ENCODE measurements at regions not wholly inside any gene's neighbourhood (a gene's known extent, or its start where the extent isn't known, plus 50 kb on each side); places are given as distances from the start of the nearest gene placed in this dataset.
A peak's percentile ranks its signal among the peaks of the same experiment; 100 is the strongest.
"Not testable (repeated sequence)": the region's sequence is repeated elsewhere in the genome, so short reads cannot be mapped to it uniquely, and the experiment has no call there.

GRCh38 chr2:87660164-87660563 is 87.7 kb upstream of the PLGLB2 start:
- not testable (repeated sequence) for H3K9me3 Mint-ChIP-seq, ATAC-seq, H3K36me3 Mint-ChIP-seq, H3K27ac Mint-ChIP-seq
- peak in 1 of 2 donors; percentile 16 for DNase-seq (ENCODE audit: low spot score in 2 of 2)

DNA sequence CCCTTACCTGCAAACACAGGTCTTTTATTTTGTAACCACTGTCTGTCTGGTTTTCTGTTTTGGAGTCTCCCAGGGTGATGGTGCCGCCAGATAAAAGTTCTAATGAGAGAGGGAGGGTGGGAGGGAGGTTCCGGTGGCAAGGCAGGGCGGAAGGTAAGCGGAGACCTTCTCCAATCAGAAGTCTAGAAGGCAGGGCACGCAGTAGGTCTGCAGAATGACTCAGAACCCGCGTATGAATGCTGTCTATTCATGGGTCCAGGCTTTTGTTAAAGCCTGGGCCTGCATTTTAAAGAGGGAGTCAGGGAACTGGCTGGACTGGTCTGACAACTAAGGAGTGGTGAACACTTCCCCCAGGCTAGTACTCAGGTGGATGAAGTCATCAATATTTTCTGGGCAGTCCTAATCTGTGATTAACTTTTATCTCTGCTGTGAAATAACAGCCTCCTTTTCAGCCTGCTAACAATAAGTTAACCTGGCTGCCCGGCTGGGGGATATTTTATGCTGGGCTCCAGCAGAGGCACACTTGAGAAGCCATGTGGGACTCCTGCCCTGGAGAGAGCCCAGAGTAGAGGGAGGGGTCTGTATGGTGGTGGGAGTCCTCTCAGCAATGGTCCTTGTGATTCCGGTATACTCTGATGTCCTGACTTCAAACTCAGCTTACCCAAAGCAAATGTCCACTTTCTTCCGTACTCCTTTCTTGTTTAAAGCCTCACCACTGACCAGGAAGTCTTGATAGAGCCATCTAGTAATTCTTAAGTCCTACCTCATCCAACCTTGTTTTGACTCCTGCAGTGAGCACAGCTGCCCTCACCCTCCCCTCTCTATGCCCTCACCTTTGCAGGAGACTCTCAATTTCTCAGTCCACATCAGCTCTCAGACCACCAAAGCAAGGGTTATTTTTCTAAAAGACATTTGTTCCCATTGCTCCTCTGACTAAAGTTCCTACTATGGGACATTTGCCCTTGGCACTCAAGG is 85.3 kb upstream of the PLGLB2 start:
- not testable (repeated sequence) for H3K9me3 Mint-ChIP-seq

DNA sequence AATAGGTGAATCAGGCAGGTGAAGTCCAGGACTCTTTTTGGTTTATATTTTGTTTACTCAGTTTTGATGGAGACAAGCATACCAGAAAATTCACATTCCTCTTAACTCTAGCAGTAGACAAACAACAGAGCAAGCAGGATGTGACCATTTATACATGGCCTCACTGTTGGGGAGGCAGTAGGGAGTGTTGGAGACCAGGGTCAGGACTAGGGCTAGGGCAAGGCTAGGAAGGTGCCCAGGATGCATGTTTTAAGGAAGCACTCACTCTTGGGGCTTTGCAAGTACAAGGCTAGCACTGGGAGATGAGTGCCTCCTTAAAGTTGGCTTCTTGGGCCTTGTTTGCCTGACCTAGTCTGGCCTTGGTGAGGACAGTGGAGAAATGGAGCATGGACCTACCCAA is 84.5 kb upstream of the PLGLB2 start:
- not testable (repeated sequence) for H3K9me3 Mint-ChIP-seq; H3K27ac Mint-ChIP-seq; ATAC-seq; H3K36me3 Mint-ChIP-seq; DNase-seq (ENCODE audit: low spot score in 2 of 2)

More for the DNA sequence above, 85.3 kb upstream of the PLGLB2 start:
- H3K36me3 Mint-ChIP-seq, H3K27ac Mint-ChIP-seq, ATAC-seq: not testable (repeated sequence)
- peak in 1 of 2 donors; percentile 7 for DNase-seq (ENCODE audit: low spot score in 2 of 2)

DNA sequence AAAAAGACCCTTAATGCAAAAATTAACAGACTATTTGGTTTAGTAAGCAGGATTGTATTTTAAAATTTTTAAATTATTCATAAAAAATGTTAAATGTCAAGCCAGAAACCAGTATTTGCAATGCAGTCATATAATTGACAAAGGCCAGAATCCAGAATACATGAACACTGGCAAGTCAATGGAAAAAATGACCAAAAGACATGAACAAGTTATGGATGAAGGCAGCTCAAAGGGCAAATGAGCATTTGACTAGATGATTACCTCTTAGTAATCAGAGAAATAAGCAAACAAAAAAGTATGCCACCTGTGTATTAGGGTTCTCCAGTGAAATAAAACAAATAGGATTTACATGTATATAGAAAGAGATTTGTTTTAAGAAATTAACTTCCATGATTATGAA is 80.9 kb upstream of the PLGLB2 start:
- ATAC-seq = not testable (repeated sequence)

GRCh38 chr2:87668361-87668760 is 79.5 kb upstream of the PLGLB2 start:
- DNase-seq (ENCODE audit: low spot score in 2 of 2); ATAC-seq; H3K36me3 Mint-ChIP-seq; H3K9me3 Mint-ChIP-seq; H3K27ac Mint-ChIP-seq: not testable (repeated sequence)

More for the DNA sequence above, 80.9 kb upstream of the PLGLB2 start:
- not testable (repeated sequence) for H3K36me3 Mint-ChIP-seq; DNase-seq (ENCODE audit: low spot score in 2 of 2); H3K9me3 Mint-ChIP-seq; H3K27ac Mint-ChIP-seq

DNA sequence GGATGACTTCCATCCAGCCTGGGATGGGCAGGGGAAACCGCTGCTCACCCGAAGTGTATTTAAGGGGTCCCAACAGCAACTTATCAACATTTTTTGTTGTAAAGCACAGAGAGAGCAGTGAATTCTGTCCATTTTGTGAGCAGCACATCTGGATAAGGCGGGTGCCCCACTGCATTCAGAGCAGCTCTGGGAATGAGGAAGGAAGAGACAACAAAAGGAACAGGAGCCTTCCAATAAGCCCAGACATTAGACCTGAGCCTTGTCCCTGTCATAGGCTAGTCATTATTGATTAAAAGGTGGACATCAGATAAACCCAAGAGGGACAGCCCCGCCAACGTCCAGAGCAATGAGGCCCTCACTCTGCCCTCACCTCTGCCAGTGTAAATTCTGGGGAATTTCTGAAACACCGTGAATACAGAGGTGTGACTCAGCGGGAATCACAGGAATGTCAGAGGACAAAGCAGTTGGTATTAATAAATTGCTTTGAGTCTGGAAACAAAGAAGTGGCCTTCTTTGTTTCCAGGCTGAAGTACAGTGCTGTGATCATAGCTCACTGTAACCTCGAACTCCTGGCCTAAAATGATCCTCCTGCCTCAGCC is 78.2 kb upstream of the PLGLB2 start:
- not testable (repeated sequence) for H3K9me3 Mint-ChIP-seq

DNA sequence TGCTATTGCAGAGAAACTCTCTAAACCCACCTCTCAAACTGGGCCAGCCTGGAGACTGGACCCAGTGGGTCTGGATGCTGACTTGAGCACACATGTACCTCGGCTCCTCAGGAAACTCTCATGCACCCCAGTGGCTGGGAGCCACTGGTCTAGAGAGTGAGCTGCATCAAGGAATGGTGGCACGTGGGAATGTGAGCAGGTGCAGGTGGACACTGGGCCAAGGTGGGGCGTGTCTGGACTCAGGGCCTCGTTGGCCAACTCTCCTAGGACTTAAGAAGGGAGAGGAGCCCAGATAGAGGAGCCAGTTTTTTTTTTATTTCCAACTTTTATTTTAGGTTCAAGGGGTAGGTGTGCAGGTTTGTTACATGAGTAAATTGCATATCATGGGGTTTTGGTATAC is 75.5 kb upstream of the PLGLB2 start:
- not testable (repeated sequence) for H3K36me3 Mint-ChIP-seq; H3K27ac Mint-ChIP-seq; DNase-seq (ENCODE audit: low spot score in 2 of 2)

More for the DNA sequence above, 78.2 kb upstream of the PLGLB2 start:
- DNase-seq (ENCODE audit: low spot score in 2 of 2) = peak in 1 of 2 donors; percentile 3
- not testable (repeated sequence) for H3K27ac Mint-ChIP-seq, H3K36me3 Mint-ChIP-seq, ATAC-seq

DNA sequence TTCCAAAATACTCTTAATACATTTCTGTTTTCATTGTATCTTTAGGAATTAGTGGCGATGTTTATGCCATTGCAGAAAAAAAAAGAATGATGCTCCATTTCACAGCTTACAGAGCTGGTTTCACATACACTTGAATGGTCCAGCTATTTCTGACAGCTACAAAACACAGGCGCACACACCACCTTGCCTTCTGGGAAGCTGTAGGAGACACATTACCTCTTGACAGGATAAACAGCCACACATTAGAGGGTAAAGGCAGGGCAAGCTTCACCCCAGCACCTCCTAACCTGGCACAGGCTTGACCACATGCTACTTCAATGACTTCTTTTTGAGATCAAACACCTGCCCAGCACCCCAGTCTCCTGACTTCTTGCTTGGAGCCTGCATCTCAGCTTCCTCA is 73.2 kb upstream of the PLGLB2 start:
- ATAC-seq; H3K9me3 Mint-ChIP-seq; H3K36me3 Mint-ChIP-seq; DNase-seq (ENCODE audit: low spot score in 2 of 2); H3K27ac Mint-ChIP-seq: not testable (repeated sequence)

More for the DNA sequence above, 75.5 kb upstream of the PLGLB2 start:
- not testable (repeated sequence) for H3K9me3 Mint-ChIP-seq, ATAC-seq

- not testable (repeated sequence) for ATAC-seq; DNase-seq (ENCODE audit: low spot score in 2 of 2); H3K27ac Mint-ChIP-seq; H3K36me3 Mint-ChIP-seq; H3K9me3 Mint-ChIP-seq
Measured at GRCh38 chr2:87675487-87675886, 72.4 kb upstream of the PLGLB2 start.

DNA sequence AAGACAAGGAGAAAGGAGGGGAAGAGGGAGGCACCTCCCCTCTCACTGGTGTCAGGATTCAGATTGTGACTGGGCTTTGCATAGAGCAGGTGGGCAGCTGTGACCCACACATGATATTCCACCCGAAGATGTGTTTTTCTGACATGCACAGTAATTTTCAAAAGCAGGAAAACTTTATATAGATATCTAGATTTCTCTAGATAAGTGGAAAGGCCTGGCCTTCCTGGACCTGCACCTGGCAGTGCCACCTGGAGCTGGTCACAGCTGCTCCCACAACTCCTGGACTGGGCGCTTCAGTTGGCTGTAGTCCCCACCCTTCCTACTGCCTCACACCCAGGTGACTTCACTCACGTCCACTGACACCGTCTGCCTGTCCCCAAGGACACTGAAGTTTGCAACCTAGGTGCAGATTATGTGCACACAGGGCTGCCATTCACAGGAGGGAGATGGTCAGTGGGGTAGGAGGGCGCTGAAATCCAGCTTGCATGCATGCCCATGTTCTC is 70.4 kb upstream of the PLGLB2 start:
- H3K36me3 Mint-ChIP-seq; H3K27ac Mint-ChIP-seq; H3K9me3 Mint-ChIP-seq; DNase-seq (ENCODE audit: low spot score in 2 of 2); ATAC-seq: not testable (repeated sequence)

- ATAC-seq = peak; percentile 85 to 86
- DNase-seq (ENCODE audit: low spot score in 2 of 2); H3K27ac Mint-ChIP-seq; H3K36me3 Mint-ChIP-seq; H3K9me3 Mint-ChIP-seq: not testable (repeated sequence)
Measured at GRCh38 chr2:87678742-87679173, 69.1 kb upstream of the PLGLB2 start.

DNA sequence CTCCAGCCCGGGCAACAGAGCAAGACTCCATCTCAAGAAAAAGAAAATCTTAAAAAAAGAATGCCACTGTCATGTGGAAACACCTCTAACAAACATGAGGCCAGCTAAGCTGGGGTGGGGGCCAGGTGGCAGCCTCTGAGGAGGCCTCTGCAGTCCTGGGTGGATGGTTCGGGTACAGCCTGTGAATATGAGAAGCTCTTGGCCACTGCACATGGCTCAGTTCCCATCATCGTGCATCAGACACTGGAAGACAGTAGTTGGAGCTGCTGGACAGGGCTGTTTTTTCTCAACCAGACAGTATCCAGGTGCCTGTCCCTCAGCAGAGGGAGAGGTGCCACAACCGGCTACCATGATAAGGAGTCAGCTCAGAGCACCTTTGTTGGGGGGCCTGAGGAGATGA is 67.9 kb upstream of the PLGLB2 start:
- not testable (repeated sequence) for H3K27ac Mint-ChIP-seq; DNase-seq (ENCODE audit: low spot score in 2 of 2); H3K36me3 Mint-ChIP-seq; ATAC-seq; H3K9me3 Mint-ChIP-seq

- ATAC-seq; H3K9me3 Mint-ChIP-seq; DNase-seq (ENCODE audit: low spot score in 2 of 2); H3K27ac Mint-ChIP-seq; H3K36me3 Mint-ChIP-seq: not testable (repeated sequence)
Measured at GRCh38 chr2:87680691-87681090, 67.2 kb upstream of the PLGLB2 start.

GRCh38 chr2:87683451-87683850 is 64.4 kb upstream of the PLGLB2 start:
- ATAC-seq; H3K9me3 Mint-ChIP-seq; H3K36me3 Mint-ChIP-seq; DNase-seq (ENCODE audit: low spot score in 2 of 2); H3K27ac Mint-ChIP-seq: not testable (repeated sequence)

DNA sequence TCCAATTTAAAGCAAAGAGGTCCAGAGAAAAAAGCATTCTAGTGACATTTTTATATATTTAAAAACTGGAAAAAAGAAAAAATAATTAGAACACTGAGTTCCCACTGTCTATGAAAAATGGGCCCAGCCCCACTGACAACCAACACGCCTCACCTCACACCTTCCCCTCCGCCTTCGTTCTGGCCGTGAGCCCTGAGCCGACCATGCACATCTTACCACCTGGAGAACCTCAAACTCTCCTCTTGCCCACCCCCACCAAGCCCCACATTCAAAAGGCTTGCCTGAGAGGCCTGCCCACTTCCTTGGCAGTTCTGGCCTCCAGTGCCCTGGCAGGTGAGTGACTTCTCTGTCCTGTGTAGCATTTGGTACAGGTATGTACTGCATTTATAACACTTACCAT is 63.9 kb upstream of the PLGLB2 start:
- DNase-seq (ENCODE audit: low spot score in 2 of 2); H3K9me3 Mint-ChIP-seq; H3K27ac Mint-ChIP-seq; ATAC-seq; H3K36me3 Mint-ChIP-seq: not testable (repeated sequence)

GRCh38 chr2:87685558-87685957 is 62.3 kb upstream of the PLGLB2 start:
- ATAC-seq; DNase-seq (ENCODE audit: low spot score in 2 of 2); H3K9me3 Mint-ChIP-seq; H3K27ac Mint-ChIP-seq; H3K36me3 Mint-ChIP-seq: not testable (repeated sequence)

DNA sequence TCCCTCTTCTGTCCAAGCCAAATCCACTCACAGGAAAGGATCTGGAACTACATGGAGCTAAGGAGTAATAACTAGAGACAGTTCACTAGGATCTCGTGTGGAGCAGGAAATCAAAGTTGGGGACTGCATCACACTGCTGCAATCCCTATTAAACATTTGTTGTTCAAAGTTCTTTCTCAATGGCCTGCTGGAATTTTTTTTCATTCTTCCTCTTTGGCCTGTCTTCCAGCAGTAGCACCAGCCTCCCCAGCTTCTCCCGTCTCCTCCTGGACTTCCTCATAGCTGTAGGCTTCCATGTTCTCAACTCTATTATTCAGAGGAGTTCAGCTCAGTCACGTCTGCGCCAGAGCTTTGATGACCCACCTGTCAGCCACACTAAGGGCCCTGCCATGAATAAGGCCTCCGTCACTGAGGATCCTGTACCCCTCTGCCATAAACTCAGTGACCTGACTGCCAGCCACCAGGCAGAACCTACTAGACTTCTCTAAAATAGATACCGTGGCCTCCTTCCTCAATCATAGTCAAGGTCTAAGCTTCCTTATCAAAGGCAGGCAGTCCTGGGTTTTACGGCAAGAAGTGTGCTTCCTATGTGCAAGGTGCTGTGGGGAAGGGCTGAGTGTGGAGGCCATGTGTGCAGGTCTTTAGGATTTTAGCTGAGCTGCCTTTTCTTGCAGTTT is 60.9 kb upstream of the PLGLB2 start:
- not testable (repeated sequence) for H3K27ac Mint-ChIP-seq; H3K36me3 Mint-ChIP-seq; H3K9me3 Mint-ChIP-seq; DNase-seq (ENCODE audit: low spot score in 2 of 2); ATAC-seq

Measured in activated naive CD4-positive, alpha-beta T cell treated with anti-CD3 and anti-CD28 coated beads, Interleukin-2, amount 50 U/mL, for 72 hours (primary cell).